HG02678 (cell line): ENCODE measurements at regions not wholly inside any gene's neighbourhood (a gene's known extent, or its start where the extent isn't known, plus 50 kb on each side); places are given as distances from the start of the nearest gene placed in this dataset.
"Not testable (repeated sequence)": the region's sequence is repeated elsewhere in the genome, so short reads cannot be mapped to it uniquely, and the experiment has no call there.

Experiments used
- ATAC-seq: cut with Tn5 transposase; IDR thresholded peaks from one replicate; pipeline ENCODE4 v1.9.1; 2021; ENCODE audit warnings: mild to moderate bottlenecking, moderate library complexity; ENCODE audit not compliant: unreplicated experiment

- ATAC-seq: no peak
These were observed 430.5 kb upstream of the EPHA7 start for GRCh38 chr6:93849857-93850256.

DNA sequence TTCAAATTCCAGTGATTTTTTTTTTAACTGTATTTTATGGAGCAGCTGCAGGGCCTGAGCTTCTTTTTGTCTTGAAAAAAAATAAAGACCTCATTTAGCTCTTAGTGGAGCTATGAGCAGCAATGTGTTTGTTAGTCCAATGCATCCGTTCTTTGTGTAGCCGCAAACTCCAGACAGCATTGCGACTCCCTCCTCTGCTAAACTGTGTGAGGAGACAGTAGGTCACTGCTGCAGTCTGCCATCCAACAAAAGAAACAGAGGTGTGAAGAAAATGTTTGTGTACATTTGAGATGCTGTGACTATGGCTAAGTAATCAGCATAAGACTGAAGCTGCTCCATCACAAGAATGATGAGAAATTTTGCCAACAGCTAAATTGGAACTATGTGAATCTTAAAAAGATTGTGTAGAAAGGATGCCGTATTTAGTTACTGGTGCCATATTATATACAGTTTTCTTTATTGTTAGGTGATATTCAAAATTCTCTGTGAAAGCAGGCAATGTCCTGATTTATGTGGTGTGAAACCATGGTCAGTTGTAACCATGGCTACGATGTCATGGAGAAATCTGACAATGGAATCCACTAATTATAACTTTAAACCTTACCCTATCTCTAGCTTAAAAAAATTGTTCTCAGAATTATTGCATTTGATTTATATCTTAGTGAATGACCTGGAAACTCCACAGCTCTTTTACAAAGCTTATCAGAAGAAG, 428.8 kb upstream of the EPHA7 start:
- ATAC-seq: no peak

DNA sequence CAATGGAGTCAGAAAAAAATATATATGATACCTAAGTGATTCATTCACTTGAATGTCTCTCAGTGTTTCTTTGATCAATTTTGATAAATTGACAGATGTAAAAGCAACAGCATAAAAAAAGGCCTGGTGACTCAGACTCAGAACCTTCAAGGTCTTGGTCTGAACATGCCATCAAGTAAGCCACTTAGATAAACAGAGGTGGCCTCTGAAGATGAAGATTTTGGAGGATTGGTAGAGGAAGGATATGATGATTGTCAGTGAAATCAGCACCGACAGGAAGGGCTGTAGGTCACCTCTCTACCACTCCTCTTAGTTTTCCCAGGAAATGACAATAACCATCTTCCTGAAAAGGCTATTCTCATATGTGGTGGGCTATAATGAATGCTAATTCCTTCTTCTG, 422.8 kb upstream of the EPHA7 start:
- no peak for ATAC-seq

DNA sequence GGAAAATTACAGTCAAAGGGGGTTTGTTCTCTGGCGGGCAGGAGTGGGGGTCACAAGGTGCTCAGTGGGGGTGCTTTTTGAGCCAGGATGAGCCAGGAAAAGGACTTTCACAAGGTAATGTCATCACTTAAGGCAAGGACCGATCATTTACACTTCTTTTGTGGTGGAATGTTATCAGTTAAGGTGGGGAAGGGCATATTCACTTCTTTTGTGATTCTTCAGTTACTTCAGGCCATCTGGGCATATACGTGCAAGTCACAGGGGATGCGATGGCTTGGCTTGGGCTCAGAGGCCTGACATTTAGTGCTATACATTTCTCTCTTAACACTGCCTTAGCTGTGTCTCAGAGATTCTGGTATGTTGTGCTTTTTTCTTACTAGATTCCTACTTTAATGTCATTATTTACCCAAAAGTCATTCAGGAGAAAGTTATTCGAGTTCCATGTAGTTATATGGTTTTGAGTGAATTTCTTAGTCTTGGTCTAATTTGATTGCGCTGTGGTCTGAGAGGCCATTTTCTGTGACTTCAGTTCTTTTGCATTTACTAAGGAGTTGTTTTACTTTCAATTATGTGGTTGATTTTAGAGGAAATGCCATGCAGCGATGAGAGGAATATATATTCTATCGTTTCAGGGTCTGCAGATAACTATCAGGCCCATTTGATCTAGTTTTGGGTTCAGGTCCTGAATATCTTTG, 416.2 kb upstream of the EPHA7 start:
- not testable (repeated sequence) for ATAC-seq

DNA sequence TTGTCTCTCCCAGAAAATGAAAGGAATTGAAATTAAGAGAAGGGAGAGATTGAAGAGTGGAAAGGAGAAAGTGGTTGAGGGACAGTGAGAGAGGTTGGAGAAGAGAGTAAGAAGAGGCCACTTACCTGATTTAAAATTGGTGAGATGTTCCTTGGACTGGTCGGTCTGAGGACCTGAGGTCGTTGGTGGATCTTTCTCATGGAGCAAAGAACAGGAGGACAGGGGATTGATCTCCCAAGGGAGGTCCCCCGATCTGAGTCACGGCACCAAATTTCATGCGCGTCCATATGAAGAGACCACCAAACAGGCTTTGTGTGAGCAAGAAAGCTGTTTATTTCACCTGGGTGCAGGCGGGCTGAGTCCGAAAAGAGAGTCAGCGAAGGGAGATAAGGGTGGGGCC, 415.7 kb upstream of the EPHA7 start:
- not testable (repeated sequence) for ATAC-seq

- not testable (repeated sequence) for ATAC-seq
These were observed 414.0 kb upstream of the EPHA7 start for GRCh38 chr6:93833326-93833725.

DNA sequence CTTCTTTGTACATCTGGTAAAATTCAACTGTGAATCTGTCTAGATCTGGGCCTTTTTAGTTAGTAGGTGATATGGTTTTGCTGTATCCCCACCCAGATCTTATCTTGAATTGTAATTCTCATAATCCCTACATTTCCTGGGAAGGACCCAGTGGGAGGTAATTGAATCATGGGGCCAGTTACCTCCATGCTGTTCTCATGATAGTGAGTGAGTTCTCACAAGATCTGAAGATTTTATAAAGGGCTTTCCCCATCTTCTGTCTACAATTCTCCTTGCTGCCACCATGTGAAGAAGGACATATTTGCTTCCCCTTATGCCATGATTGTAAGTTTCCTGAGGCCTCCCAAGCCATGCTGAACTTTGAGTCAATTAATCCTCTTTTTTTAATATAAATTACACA, 410.4 kb upstream of the EPHA7 start:
- not testable (repeated sequence) for ATAC-seq

- ATAC-seq: no peak
These were observed 409.6 kb upstream of the EPHA7 start for GRCh38 chr6:93829009-93829408.

GRCh38 chr6:93828553-93828952, 409.2 kb upstream of the EPHA7 start:
- ATAC-seq: no peak

DNA sequence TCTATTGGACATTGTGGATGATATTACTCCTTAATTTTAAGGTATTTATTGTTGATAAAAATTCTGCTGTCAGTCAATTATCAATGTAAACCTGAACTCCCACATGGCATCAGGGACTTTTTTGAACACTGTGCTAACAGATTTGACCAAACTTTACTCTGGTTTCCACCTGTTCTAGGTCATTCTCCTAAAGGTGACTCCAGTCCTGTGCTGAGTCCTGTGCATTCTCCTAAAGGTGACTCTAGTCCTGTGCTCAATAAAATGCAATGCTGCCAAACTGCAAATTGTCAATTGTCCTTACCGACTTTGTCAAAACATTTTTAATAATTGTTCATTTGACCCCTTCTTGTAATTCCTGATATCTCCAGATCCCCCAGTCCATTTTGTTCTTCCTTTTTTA, 408.4 kb upstream of the EPHA7 start:
- ATAC-seq: no peak

DNA sequence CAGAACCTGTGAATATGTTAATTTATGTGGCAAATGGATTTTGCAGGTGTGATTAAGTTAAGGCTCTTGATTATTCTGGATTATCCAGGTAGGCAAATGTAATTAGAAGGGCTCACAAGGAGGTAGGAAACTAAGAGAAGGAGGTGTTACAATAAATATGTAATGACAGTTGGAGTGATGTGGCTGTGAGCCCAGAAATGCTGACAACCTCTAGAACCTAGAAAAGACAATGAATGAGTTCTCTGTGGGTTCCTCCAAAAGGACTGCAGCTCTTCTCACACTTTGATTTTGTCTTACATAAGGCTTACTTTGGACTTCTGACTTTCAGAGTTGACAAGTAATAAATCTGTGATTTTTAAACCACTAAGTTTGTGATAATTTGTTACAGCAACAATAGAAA, 406.6 kb upstream of the EPHA7 start:
- ATAC-seq: no peak

GRCh38 chr6:93823489-93823888, 404.1 kb upstream of the EPHA7 start:
- ATAC-seq: no peak

DNA sequence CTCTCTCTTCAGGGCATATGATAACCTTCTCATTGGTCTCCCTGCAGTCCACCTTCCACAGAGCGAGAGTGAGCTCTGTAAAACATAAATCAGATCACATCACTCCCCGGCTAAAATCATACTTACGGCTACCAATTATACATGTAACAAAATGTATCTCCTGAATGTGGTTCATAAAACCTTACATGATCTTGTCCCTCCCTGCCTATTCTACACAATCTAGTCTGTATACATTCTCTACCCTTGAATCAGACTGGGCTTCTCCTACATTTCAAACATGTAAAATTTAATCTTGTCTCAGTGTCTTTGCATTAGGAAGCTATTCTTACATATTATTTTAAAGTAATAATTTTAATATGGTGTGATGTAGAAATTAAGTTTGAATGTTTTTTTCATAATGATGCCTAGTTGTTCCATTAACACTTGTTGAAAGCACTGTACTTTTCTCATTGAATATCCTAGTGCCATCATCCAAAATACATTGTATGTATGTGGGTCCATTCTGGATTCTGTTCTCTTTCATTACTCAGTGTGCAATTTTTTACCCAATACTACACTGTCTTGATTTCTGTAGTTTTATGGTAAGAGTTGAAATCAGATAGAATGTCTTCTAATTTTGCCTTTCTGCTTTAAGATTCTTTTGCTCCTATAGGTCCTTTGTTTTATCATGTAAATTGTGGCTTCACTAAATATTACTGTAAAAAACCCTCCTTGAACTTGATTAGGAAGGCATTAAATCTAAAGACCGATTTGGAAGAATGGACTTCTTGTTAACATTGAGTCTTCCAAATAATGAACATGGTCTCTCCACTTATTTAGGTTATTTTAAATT, 403.3 kb upstream of the EPHA7 start:
- no peak for ATAC-seq

GRCh38 chr6:93821953-93822352, 402.6 kb upstream of the EPHA7 start:
- ATAC-seq: no peak

- ATAC-seq: no peak
These were observed 401.2 kb upstream of the EPHA7 start for GRCh38 chr6:93820465-93821082.

DNA sequence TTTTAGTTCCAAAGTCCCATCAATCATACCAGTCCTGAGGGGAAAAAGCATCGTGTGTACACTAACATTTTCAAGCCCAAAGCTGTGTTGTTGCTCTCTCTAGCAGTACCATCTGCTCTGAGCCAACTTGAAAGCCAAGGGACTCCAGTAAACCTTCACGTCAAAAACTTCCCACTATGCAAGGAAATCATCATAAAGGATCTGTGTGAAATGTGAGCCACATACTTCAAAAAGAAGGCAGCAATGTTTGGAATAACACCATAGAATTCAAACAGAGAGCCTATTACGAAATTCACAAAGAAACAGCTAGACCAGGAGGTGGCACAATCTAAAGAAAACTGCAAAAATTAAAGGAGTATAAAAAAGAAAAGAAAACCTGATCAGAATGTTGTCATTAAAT, 399.8 kb upstream of the EPHA7 start:
- ATAC-seq: no peak

- ATAC-seq: no peak
These were observed 398.6 kb upstream of the EPHA7 start for GRCh38 chr6:93817937-93818336.

DNA sequence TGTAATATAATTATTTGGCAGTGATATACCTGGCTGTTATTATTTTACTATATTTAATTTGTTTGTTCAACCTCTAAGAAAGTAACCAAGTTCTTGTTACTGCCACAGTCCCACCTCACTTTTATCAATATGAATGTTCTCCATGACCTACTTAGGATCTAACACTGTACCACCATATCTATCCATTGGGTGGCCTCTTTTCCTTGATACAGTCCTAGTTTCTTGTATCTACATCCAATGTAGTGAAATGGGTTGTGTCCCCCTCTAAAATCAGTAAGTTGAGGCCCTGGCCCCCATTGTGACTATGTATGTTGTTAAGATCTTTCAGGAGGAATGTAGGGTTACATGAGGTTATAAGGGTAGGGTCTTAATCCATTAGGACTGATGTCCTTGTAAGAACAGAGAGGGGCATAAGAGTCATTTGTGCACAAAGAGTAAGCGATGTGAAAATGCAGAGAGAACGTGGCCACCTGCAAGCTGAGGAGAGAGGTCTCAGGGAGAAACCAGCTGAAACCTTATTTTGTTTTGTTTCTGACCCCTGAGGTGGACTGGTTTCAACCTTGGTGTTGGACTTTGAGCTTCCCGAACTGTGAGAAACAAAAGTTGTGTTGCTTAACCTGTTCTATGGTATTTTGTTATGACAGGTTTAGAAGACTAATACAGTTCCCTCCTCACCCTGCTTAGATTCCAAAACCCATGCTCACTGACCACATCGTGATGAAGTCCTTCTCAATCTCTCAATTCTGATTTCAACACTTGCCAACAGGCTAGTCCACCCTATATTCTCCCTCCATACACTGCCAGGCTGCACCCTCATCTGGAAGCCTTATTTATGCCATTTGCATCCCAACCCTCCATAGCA, 387.3 kb upstream of the EPHA7 start:
- no peak for ATAC-seq

- ATAC-seq: no peak
These were observed 381.9 kb upstream of the EPHA7 start for GRCh38 chr6:93801101-93801847.

GRCh38 chr6:93799226-93799625, 379.9 kb upstream of the EPHA7 start:
- no peak for ATAC-seq
